CD4-positive, alpha-beta T cell treated with Interferon alpha-2 for 1 hour (primary cell): ENCODE measurements at regions not wholly inside any gene's neighbourhood (a gene's known extent, or its start where the extent isn't known, plus 50 kb on each side); places are given as distances from the start of the nearest gene placed in this dataset.

Experiments
- DNase-seq, 2 donors: peaks; one replicate each; pipeline ENCODE4 v3.0.0-alpha.2; 2020 to 2022

DNA sequence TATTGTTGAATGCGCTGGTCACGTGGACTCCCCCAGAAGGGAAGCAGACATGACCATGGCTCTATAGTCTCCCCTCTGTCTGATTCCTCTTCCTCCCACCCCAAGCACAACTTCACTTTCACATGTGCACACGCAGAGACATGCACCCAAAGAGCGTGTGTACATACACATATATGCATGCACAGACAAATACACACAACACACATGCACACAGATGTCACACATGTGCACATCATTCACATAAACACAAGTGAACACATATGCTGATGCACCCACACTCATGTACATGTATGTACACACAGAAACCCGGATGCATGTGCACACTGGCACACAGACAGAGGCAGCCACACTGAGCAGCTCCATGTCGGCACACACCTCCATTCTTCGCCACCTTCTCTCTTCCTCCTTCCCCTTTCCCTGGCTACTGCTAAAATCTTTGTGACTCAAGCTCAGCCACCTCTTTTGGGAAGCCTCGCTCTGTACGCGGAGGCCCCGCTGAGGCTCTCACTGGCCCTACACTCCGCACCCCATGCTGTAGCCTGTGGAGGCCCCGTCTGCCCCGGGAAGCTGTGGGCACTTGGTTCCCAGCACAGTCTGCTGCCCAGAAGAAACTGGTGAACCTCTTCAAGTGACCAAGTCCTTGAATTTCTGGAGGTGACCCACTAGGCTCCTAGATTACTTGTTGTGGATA, 101.6 kb upstream of the TEX51 start:
- DNase-seq = no peak

GRCh38 chr2:126797622-126798275, 100.9 kb upstream of the TEX51 start:
- no peak for DNase-seq

DNA sequence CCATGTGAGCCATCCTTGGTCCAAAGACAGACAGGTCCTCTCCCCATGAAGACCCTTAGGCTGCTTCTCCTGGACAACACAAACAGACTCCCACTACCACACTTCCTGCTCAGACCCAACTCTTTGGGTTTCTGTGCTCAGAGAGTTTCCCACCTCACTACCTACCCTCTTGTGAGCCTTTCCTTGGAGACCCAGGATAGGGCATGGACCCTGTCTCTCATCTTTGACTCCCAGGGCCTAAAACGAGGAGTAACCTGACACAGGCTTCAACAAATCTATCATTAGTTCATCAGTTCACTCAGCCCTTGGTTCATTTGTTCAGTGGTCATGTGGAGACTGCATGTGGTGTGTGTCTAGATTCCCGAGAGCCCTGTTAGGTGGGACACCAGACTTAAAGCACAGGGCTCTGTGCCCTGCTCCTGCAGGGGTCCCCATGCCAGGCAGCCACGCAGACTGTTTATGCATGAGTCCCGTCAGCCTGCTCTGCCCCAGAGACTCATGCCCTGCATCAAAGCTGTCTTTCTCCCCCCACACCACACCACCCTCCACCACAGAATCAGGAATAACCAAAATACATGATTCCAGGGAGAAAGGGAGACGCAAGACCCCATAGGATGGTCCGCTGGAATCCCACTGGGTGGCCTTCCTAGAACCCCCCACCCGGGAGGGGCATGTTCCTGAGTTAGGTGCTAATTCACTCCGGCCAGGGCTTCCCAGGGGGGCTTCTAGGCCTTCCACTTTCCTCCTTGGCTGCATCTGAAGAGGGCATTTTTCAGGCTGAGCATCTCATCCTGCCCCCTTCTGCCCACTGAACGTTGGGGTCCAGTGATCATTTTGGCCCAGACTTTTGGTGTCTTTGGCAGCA, 100.2 kb upstream of the TEX51 start:
- DNase-seq = no peak

GRCh38 chr2:126799301-126799700, 99.4 kb upstream of the TEX51 start:
- DNase-seq = no peak

DNA sequence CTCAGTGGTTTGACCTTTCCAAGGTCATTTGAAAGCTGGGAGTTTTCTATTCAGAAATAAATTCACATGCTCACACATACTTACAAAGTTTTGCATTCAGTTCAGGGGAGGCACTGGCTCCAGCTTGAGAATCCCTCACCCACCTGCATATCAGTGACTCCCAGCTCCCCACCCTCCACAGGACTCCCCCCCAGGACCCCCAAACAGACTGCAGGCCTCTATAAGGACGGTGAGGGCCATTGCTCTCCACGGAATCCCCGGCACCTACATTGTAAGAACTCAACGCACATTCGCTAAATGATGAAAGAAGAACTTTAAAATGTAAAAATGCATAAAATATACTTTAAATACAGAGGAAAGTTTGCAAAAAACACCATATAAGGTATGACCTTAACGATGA, 97.2 kb upstream of the TEX51 start:
- no peak for DNase-seq

- no peak for DNase-seq
Measured at GRCh38 chr2:126802316-126802715, 96.4 kb upstream of the TEX51 start.

DNA sequence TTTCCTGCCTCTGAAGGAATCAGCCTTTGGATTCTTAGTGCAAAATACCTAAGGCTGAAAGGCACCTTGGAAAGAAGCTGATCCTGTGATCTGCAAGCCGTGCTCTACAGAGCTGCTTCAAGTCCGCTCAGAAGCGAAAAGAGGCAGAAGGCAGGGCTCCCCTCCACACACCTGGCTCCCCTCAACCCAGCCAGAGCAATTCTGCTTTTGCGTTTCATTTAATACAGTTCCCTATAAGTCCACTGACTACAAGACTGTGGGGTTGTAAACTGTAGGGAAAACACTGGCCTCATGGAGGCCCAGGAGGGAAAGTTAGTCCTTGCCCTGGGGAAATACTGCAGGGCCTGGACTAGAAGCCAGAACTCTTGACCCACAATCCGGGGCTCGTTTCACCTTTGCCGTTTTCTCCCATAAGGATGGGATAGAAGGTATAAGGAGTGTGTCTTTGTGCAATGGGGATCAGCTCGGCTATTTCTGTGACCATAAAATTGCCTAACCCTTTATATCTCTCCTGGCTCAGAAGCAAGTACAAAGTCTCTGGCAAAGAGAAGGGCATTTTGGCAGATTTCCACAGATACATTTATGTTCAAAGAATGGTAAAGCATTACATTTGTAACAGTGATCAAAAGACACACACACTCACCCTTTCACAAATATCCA, 95.8 kb upstream of the TEX51 start:
- no peak for DNase-seq

- no peak for DNase-seq
Measured at GRCh38 chr2:126803434-126803775, 95.3 kb upstream of the TEX51 start.

GRCh38 chr2:126804347-126804746, 94.3 kb upstream of the TEX51 start:
- no peak for DNase-seq

DNA sequence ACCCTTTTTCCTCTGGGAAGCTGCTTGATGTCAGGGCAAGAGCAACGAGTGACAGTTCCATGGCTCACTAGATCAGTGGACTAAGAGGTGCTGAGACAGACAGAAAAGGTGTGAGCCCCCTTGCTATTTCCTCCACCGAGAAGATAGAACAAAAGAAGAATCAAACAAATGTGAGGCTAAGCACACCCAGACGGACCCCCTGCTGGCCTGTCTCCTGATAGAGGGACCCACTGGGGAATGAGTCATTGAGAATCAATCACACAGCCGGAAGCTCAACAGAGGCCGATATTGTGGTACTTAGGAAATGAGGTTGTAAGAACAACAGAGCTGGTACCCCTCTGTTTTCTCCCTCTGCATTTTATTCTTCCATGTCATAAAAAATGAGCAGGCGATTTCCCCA, 89.8 kb upstream of the TEX51 start:
- no peak for DNase-seq

- no peak for DNase-seq
Measured at GRCh38 chr2:126809340-126809739, 89.3 kb upstream of the TEX51 start.

- no peak for DNase-seq
Measured at GRCh38 chr2:126810001-126810400, 88.7 kb upstream of the TEX51 start.

DNA sequence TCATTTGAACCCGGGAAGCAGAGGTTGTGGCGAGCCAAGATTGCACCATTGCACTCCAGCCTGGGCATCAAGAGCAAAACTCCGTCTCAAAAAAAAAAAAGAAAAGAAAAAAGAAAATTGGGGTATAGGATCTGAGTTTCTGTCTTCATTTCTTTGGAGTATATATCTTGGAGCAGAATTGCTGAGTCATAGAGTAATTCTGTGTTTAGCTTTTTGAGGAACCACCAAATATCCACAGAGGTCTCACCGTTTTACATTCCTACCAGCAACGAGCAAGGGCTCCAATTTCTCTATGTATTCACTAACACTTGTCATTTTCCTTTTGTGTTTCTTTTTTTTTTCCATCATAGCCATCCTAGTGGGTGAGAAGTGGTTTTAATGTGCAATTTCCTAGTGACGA, 87.6 kb upstream of the TEX51 start:
- no peak for DNase-seq

GRCh38 chr2:126817172-126817571, 81.5 kb upstream of the TEX51 start:
- DNase-seq = no peak

- no peak for DNase-seq
Measured at GRCh38 chr2:126822115-126822514, 76.6 kb upstream of the TEX51 start.

DNA sequence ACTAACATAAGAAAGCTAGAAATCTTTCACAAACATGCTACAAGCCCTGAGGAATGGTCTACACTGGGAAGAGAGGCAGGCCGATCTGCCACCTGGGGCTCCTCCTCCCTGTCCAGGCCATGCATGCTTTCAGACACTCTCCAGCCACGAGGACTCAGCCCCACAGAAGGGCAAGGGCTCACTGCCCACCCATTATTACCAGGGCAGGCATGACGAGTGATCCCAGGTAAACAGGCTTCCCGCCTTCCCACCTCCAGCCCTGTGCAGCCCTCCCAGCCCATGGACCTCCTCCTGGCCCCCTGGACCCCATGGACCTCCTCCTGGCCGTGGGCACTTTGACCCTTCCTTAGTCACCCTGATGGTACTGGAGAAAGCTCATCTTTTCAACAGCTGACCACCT, 75.8 kb upstream of the TEX51 start:
- no peak for DNase-seq

DNA sequence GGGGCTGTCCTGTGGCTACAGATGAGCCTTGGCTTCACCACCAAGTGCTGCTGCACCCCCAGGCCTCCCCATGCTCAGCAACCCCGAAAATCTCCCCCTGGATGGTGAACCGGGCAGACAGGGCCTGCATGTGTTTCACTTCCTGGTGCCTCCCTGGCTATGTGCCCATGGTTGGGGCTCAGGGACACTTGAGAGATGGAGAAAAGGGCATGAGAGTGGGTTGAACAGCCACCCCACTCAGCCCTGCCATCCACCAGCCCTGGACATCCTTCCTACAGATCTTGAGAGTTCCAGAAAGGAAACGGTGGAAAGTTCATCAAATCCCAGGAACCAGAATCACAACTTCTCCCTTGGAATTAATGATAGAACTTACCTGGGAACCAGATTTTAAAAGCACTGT, 74.7 kb upstream of the TEX51 start:
- DNase-seq = no peak

- DNase-seq = no peak
Measured at GRCh38 chr2:126824663-126825062, 74.0 kb upstream of the TEX51 start.

GRCh38 chr2:126825316-126825715, 73.4 kb upstream of the TEX51 start:
- no peak for DNase-seq

GRCh38 chr2:126826491-126826890, 72.2 kb upstream of the TEX51 start:
- DNase-seq = no peak

GRCh38 chr2:126827371-126827770, 71.3 kb upstream of the TEX51 start:
- no peak for DNase-seq

GRCh38 chr2:126828051-126828450, 70.6 kb upstream of the TEX51 start:
- DNase-seq = no peak

DNA sequence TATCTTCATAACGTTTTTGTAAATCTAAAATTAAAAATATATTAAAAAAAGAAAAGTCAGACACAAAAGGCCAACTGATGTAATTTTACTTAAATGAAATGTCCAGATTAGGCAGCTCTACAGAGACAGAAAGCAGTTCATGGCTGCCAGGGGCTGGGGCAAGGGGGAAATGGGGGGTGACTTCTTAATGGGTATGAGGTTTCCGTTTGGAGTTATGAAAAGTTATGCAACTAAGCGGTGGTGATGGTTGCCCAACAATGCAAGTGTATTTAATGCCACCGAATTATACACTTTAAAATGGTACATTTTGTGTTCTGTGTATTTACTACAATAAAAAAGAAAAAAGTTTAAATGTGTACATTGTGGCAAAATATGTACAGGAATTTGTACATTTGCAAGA, 70.2 kb upstream of the TEX51 start:
- no peak for DNase-seq
